Kidney (tissue), 13 donors: ENCODE measurements at regions not wholly inside any gene's neighbourhood (a gene's known extent, or its start where the extent isn't known, plus 50 kb on each side); places are given as distances from the start of the nearest gene placed in this dataset.
A peak's percentile ranks its signal among the peaks of the same experiment; 100 is the strongest.
"Not testable (repeated sequence)": the region's sequence is repeated elsewhere in the genome, so short reads cannot be mapped to it uniquely, and the experiment has no call there.

Experiments used
- DNase-seq, 5 donors: peaks; one replicate each; pipeline ENCODE4 v3.0.0-alpha.2; 2013 to 2020
- FAIRE-seq: peaks from 2 replicates; lab custom pipeline; 2012; peaks lifted over from hg19 to GRCh38; lab: Jason Lieb, UNC
- H3K27ac ChIP-seq, 2 donors: one replicate each; pipeline ENCODE4 v1.7.0; 2013; ENCODE audit warnings: low read depth in 2 of 2, low read length in 2 of 2, inconsistent platforms in 1 of 2
- H3K27me3 ChIP-seq: one replicate; pipeline ENCODE4 v1.7.1; 2013; ENCODE audit warnings: low read length, inconsistent platforms; ENCODE audit not compliant: control insufficient read depth, insufficient read depth
- H3K36me3 ChIP-seq, 3 donors: one replicate each; pipeline versions ENCODE4 v1.7.0 to v1.7.1; 2013; ENCODE audit warnings: low read length in 3 of 3, control low read depth in 1 of 3, inconsistent platforms in 1 of 3; ENCODE audit not compliant: insufficient read depth in 3 of 3, control insufficient read depth in 2 of 3
- H3K4me1 ChIP-seq, 3 donors: one replicate each; pipeline versions ENCODE4 v1.7.0 to v1.7.1; 2013; ENCODE audit warnings: low read length in 3 of 3, inconsistent platforms in 1 of 3, low read depth in 1 of 3; ENCODE audit not compliant: control insufficient read depth in 2 of 3, insufficient read depth in 2 of 3
- H3K4me3 ChIP-seq, 3 donors: one replicate each; pipeline versions ENCODE4 v1.7.0 to v1.8.1; 2013; ENCODE audit warnings: low read length in 3 of 3, control low read depth in 1 of 3, inconsistent platforms in 1 of 3
- H3K9ac ChIP-seq, 3 donors: one replicate each; pipeline versions ENCODE4 v1.7.0 to v1.7.1; 2013; ENCODE audit warnings: low read length in 3 of 3, control low read depth in 1 of 3, inconsistent platforms in 1 of 3
- H3K9me3 ChIP-seq, 3 donors: one replicate each; pipeline versions ENCODE4 v1.7.0 to v1.7.1; 2013; ENCODE audit warnings: low read length in 3 of 3, control low read depth in 1 of 3, inconsistent platforms in 1 of 3; ENCODE audit not compliant: control insufficient read depth in 2 of 3, insufficient read depth in 1 of 3
- intact Hi-C: fragments of 100-400 bp; cut with DNase I; formaldehyde crosslinking; loops from one replicate; pipeline ENCODE4 v1.11.1; 2022
- TF ChIP-seq, protein P1 (sequence below): IDR thresholded peaks from 3 replicates; pipeline ENCODE4 v1.5.1; 2012; ENCODE audit warnings: mild to moderate bottlenecking, moderate library complexity, borderline replicate concordance; ENCODE audit not compliant: insufficient read depth; ENCODE audit errors: extremely low read depth
- donor health status: control.
- donor health status: control.
- donor health status: control.
- donor health status: control.
- donor health status: control.
- donor health status: DM: yes; HTN: yes; CAD: no.
- donor health status: Normal renal cell carcinoma (clear cell type).

DNA sequence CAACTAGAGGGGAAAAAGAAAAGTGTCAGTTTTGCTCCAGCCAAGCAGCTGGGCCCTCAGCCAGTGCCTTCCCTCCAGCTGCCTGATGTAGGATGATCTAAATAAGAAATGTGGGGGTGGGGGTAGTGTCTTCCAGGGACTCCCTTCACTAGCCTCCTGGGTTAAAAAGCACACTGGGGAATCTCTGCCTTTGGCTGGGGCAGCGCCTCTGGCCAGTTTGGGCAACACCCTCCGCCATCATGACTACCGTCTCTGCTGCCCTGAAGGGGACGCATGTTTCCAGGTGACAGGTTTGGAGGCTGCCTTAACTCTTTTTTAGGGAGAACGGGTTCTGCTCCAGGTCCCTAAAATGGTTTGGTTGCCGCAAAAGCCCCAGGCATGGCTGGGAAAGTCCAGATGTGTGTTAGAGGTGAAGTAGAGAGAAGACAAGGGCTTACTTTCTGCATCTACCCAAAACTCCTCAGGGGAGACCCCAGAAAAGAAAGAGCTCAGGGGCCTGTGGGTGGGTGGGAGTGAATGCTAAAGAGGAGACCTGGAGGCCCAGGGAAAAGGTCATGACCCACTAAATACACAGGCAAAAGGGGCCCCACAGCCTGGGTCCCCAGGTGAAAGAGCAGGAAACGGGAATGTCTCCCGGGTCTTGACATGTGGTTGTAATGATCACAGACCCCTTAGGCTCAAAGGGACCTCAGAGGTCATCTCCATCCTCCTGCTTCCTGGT, 132.8 kb upstream of the CCND2 start:
- TF ChIP-seq, protein P1, sequence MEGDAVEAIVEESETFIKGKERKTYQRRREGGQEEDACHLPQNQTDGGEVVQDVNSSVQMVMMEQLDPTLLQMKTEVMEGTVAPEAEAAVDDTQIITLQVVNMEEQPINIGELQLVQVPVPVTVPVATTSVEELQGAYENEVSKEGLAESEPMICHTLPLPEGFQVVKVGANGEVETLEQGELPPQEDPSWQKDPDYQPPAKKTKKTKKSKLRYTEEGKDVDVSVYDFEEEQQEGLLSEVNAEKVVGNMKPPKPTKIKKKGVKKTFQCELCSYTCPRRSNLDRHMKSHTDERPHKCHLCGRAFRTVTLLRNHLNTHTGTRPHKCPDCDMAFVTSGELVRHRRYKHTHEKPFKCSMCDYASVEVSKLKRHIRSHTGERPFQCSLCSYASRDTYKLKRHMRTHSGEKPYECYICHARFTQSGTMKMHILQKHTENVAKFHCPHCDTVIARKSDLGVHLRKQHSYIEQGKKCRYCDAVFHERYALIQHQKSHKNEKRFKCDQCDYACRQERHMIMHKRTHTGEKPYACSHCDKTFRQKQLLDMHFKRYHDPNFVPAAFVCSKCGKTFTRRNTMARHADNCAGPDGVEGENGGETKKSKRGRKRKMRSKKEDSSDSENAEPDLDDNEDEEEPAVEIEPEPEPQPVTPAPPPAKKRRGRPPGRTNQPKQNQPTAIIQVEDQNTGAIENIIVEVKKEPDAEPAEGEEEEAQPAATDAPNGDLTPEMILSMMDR: no peak
- Histone ChIP-seq H3K36me3 (no peaks in the 10 kb centered on the region), H3K9ac (no peak overlapping the region), H3K9me3 (no peaks in the 10 kb centered on the region), H3K4me3 (no peak overlapping the region), H3K27ac (no peak overlapping the region), H3K27me3 (no peaks in the 10 kb centered on the region), H3K4me1 (no peaks in the 10 kb centered on the region)
- FAIRE-seq (no peak), DNase-seq (peak in 1 of 5 donors; percentile 40)
- intact Hi-C loops: no loop called here

DNA sequence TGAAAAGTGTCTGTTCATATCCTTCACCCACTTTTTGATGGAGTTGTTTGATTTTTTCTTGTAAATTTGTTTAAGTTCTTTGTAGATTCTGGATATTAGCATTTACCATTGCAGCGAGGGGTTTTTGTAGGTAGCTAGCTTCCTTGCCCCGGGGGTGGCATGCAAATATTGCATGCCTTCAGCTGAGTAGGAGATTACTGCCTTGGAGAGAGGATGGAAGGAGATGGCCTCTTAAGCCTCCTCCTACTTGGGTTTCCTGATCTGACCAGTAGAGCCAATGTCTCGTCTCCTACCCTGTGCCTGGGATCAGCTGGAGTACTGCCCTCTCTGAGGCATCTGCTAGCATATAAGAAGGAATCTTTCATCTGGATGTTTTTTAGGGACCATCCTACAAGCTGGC, 134.4 kb upstream of the CCND2 start:
- H3K4me1 ChIP-seq: no peaks in the 10 kb centered on the region
- FAIRE-seq (no peak), DNase-seq (no peak)
- H3K27ac ChIP-seq: no peak overlapping the region
- no peaks in the 10 kb centered on the region for H3K36me3 ChIP-seq
- intact Hi-C loops: no loop called here
- TF ChIP-seq, protein P1: no peak
- no peak overlapping the region for H3K9ac ChIP-seq
- no peaks in the 10 kb centered on the region for H3K27me3 ChIP-seq
- no peaks in the 10 kb centered on the region for H3K9me3 ChIP-seq
- H3K4me3 ChIP-seq: no peak overlapping the region

DNA sequence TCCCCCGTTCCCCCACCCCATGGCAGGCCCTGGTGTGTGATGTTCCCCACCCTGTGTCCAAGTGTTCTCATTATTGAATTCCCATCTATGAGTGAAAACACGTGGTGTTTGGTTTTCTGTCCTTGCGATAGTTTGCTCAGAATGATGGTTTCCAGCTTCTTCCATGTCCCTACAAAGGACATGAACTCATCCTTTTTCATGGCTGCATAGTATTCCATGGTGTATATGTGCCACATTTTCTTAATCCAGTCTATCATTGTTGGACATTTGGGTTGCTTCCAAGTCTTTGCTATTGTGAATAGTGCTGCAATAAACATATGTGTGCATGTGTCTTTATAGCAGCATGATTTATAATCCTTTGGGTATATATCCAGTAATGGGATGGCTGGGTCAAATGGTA, 135.0 kb upstream of the CCND2 start:
- intact Hi-C loops, FAIRE-seq, H3K4me1 ChIP-seq, H3K9me3 ChIP-seq, H3K27ac ChIP-seq, DNase-seq, H3K27me3 ChIP-seq, H3K4me3 ChIP-seq, H3K36me3 ChIP-seq, H3K9ac ChIP-seq: not testable (repeated sequence)

DNA sequence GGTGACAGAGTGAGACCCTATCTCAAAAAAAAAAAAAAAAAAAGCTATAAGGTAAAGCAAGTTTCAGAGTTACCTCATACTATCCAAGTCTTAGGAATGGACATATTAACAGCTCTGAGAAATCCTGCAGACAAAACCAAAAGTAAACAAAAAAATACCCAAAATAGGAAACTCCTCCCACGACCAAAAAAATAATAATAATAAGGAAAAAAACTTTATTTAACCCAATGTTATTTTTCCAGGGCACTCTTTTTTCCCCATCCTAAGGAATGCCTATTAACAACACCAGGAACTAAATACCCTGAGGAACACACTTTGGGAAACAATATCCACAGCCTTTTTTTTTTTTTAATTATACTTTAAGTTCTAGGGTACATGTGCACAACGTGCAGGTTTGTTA, 135.5 kb upstream of the CCND2 start:
- intact Hi-C loops: no loop called here
- TF ChIP-seq, protein P1: no peak
- Histone ChIP-seq H3K36me3 (no peaks in the 10 kb centered on the region), H3K27ac (no peak overlapping the region), H3K9ac (no peak overlapping the region), H3K27me3 (no peaks in the 10 kb centered on the region), H3K9me3 (no peaks in the 10 kb centered on the region), H3K4me3 (no peak overlapping the region), H3K4me1 (no peaks in the 10 kb centered on the region)
- FAIRE-seq: no peak
- no peak for DNase-seq
